Loucy (cell line): ENCODE measurements at regions not wholly inside any gene's neighbourhood (a gene's known extent, or its start where the extent isn't known, plus 50 kb on each side); places are given as distances from the start of the nearest gene placed in this dataset.

Experiments
- H2AFZ ChIP-seq: fragments of 200-600 bp; sonication (generic); 2 replicates; pipeline ENCODE4 v1.6.0; 2016; ENCODE audit warnings: antibody characterized with exemption, mild to moderate bottlenecking, low read length, moderate library complexity
- H3F3A ChIP-seq: fragments of 200-600 bp; 2 replicates; pipeline ENCODE4 v1.6.0; 2016; ENCODE audit warnings: antibody characterized with exemption, low read depth, mild to moderate bottlenecking
- H3K27me3 ChIP-seq: fragments of 200-600 bp; sonication (generic); 2 replicates; pipeline ENCODE4 v1.6.1; 2014; ENCODE audit warnings: low read length, mild to moderate bottlenecking; ENCODE audit not compliant: insufficient read depth, poor library complexity, severe bottlenecking
- H3K36me3 ChIP-seq: fragments of 200-600 bp; sonication (generic); 2 replicates; pipeline ENCODE4 v1.6.1; 2016; ENCODE audit warnings: low read length; ENCODE audit not compliant: insufficient read depth
- H3K4me1 ChIP-seq: fragments of 200-600 bp; sonication (generic); 2 replicates; pipeline ENCODE4 v1.5.1; 2014; ENCODE audit warnings: low read length, mild to moderate bottlenecking; ENCODE audit not compliant: insufficient read depth, poor library complexity, severe bottlenecking
- H3K4me2 ChIP-seq: fragments of 200-600 bp; sonication (generic); 2 replicates; pipeline ENCODE4 v1.6.0; 2014; ENCODE audit warnings: antibody characterized with exemption, low read length, low read depth, mild to moderate bottlenecking; ENCODE audit not compliant: poor library complexity, severe bottlenecking
- H3K4me3 ChIP-seq: fragments of 200-600 bp; sonication (generic); 2 replicates; pipeline ENCODE4 v1.5.1; 2014; ENCODE audit warnings: low read length, mild to moderate bottlenecking, mixed read lengths; ENCODE audit not compliant: poor library complexity, severe bottlenecking
- H3K79me2 ChIP-seq: fragments of 200-600 bp; sonication (generic); 2 replicates; pipeline ENCODE4 v1.6.1; 2014; ENCODE audit warnings: low read length; ENCODE audit not compliant: insufficient read depth
- H3K9ac ChIP-seq: fragments of 200-600 bp; sonication (generic); 2 replicates; pipeline ENCODE4 v1.6.0; 2014; ENCODE audit warnings: mild to moderate bottlenecking, low read depth, low read length, moderate library complexity; ENCODE audit not compliant: poor library complexity, severe bottlenecking
- H3K9me2 ChIP-seq: fragments of 200-600 bp; sonication (generic); replicated peaks from 2 replicates; pipeline ENCODE4 v1.6.1; 2016; ENCODE audit warnings: low read depth, low read length, mixed read lengths
- H3K9me3 ChIP-seq: fragments of 200-600 bp; sonication (generic); 2 replicates; pipeline ENCODE4 v1.6.1; 2014; ENCODE audit warnings: mild to moderate bottlenecking, antibody characterized with exemption, low read length, low read depth; ENCODE audit not compliant: insufficient read depth
- H4K20me1 ChIP-seq: fragments of 200-600 bp; sonication (generic); 2 replicates; pipeline ENCODE4 v1.6.0; 2014; ENCODE audit warnings: antibody characterized with exemption, low read length, mild to moderate bottlenecking; ENCODE audit not compliant: insufficient read depth, poor library complexity, severe bottlenecking
- CTCF ChIP-seq: fragments of 200-600 bp; sonication (generic); conservative IDR thresholded peaks from 2 replicates; pipeline ENCODE4 v1.5.1; 2014; ENCODE audit warnings: mild to moderate bottlenecking, antibody characterized with exemption, low read length
- EZH2phosphoT487 ChIP-seq: fragments of 200-600 bp; IDR thresholded peaks from 2 replicates; pipeline ENCODE4 v1.6.1; 2018; ENCODE audit warnings: antibody characterized with exemption, mild to moderate bottlenecking, moderate library complexity, borderline replicate concordance

- no peaks in the 10 kb centered on the region for H4K20me1 ChIP-seq
- H3K4me3 ChIP-seq = no peak overlapping the region
- H3K27me3 ChIP-seq = no peaks in the 10 kb centered on the region
- no peaks in the 10 kb centered on the region for H3K4me1 ChIP-seq
- H3K79me2 ChIP-seq = no peaks in the 10 kb centered on the region
- no peaks in the 10 kb centered on the region for H3F3A ChIP-seq
- H3K9me3 ChIP-seq = no peaks in the 10 kb centered on the region
- TF ChIP-seq EZH2phosphoT487 (no peak), CTCF (no peak)
- no peak overlapping the region for H3K9ac ChIP-seq
- no peaks in the 10 kb centered on the region for H3K9me2 ChIP-seq
- H2AFZ ChIP-seq = no peak overlapping the region
- H3K4me2 ChIP-seq = no peak overlapping the region
- H3K36me3 ChIP-seq = no peaks in the 10 kb centered on the region
Measured at GRCh38 chr13:23500849-23501248, 67.3 kb upstream of the SACS start.

- Histone ChIP-seq H3K9me2 (no peaks in the 10 kb centered on the region), H3K4me2 (no peak overlapping the region), H3K9me3 (no peaks in the 10 kb centered on the region), H3K36me3 (no peaks in the 10 kb centered on the region), H3K9ac (no peak overlapping the region), H3K4me3 (no peak overlapping the region), H3F3A (no peaks in the 10 kb centered on the region), H3K27me3 (no peaks in the 10 kb centered on the region), H3K4me1 (no peaks in the 10 kb centered on the region), H4K20me1 (no peaks in the 10 kb centered on the region), H2AFZ (no peak overlapping the region), H3K79me2 (no peaks in the 10 kb centered on the region)
- no peak for TF ChIP-seq CTCF
- TF ChIP-seq EZH2phosphoT487 = no peak
Measured at GRCh38 chr13:23504180-23504579, 66.0 kb upstream of the TNFRSF19 start.

- no peaks in the 10 kb centered on the region for H3F3A ChIP-seq
- no peak overlapping the region for H3K4me3 ChIP-seq
- no peaks in the 10 kb centered on the region for H3K9me3 ChIP-seq
- no peaks in the 10 kb centered on the region for H3K79me2 ChIP-seq
- H3K27me3 ChIP-seq = no peaks in the 10 kb centered on the region
- no peaks in the 10 kb centered on the region for H3K36me3 ChIP-seq
- H3K4me1 ChIP-seq = no peaks in the 10 kb centered on the region
- no peak for TF ChIP-seq CTCF
- no peak for TF ChIP-seq EZH2phosphoT487
- no peaks in the 10 kb centered on the region for H4K20me1 ChIP-seq
- H2AFZ ChIP-seq = no peak overlapping the region
- H3K4me2 ChIP-seq = no peak overlapping the region
- H3K9ac ChIP-seq = no peak overlapping the region
- no peaks in the 10 kb centered on the region for H3K9me2 ChIP-seq
Measured at GRCh38 chr13:23505007-23505406, 65.2 kb upstream of the TNFRSF19 start.
